ENCODE measurements at regions not wholly inside any gene's neighbourhood (a gene's known extent, or its start where the extent isn't known, plus 50 kb on each side); places are given as distances from the start of the nearest gene placed in this dataset.

GRCh38 chr5:93337138-93337537, 243.9 kb downstream of the NR2F1-AS1 start:
- H3K9ac ChIP-seq (ENCODE audit: low read length) = no peak overlapping the region
- H3K4me3 ChIP-seq (ENCODE audit: low read length) = no peak overlapping the region
- no peaks in the 10 kb centered on the region for H3K9me3 ChIP-seq (ENCODE audit: control insufficient read depth, low read length)
- no peak for DNase-seq (ENCODE audit: low read depth)
- H3K4me1 ChIP-seq (ENCODE audit: control insufficient read depth, insufficient read depth, low read length) = peaks cover 10% of the 10 kb centered on the region
- H3K27me3 ChIP-seq (replicated peaks; ENCODE audit: control insufficient read depth, insufficient read depth, low read length) = no peaks in the 10 kb centered on the region
- no peaks in the 10 kb centered on the region for H3K36me3 ChIP-seq (ENCODE audit: control insufficient read depth, insufficient read depth, low read length, severe bottlenecking)

DNA sequence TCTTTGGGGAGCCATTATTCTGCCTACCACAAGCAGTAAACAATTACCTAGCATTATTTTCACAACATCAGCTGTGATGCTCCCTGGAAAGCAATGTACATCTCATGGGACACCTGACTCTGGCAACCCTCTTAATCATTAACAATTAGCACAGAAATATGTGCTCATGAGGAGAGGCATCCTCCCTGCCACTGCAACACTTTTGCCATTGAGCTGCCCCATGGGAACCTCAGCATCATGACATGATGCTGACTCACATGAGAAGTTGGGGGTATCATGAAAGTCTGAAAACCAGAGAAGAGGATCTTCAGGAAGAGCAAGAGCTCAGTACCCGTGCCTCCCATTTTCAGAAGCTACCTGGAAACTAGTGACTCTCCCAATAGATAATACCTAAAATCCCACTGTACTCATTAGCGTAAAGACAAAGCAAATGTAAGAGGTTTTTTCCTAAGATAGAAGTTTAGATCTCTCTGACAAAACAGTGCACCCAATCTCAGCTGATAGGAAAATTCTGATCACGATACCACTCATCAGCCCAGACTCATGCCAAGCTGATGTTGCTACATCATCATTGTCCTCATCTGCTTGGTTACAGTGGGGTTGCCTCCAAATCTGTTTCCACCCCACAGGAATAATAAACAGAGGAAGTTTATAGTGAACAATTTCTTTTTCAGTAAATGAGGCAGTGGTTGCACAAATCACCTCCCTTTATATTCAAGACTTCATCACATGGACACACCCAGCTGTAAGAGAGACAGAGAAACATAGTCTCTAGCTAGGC, 244.5 kb downstream of the NR2F1-AS1 start:
- no peaks in the 10 kb centered on the region for H3K36me3 ChIP-seq (ENCODE audit: control insufficient read depth, insufficient read depth, low read length, severe bottlenecking)

GRCh38 chr5:93331863-93332262, 249.2 kb downstream of the NR2F1-AS1 start:
- H3K9me3 ChIP-seq (ENCODE audit: control insufficient read depth, low read length) = no peaks in the 10 kb centered on the region
- H3K4me1 ChIP-seq (ENCODE audit: control insufficient read depth, insufficient read depth, low read length) = peaks cover 12% of the 10 kb centered on the region
- H3K4me3 ChIP-seq (ENCODE audit: low read length) = no peak overlapping the region
- H3K9ac ChIP-seq (ENCODE audit: low read length) = no peak overlapping the region
- H3K36me3 ChIP-seq (ENCODE audit: control insufficient read depth, insufficient read depth, low read length, severe bottlenecking) = no peaks in the 10 kb centered on the region
- DNase-seq (ENCODE audit: low read depth) = no peak
- no peaks in the 10 kb centered on the region for H3K27me3 ChIP-seq (replicated peaks; ENCODE audit: control insufficient read depth, insufficient read depth, low read length)

More for the DNA sequence above, 244.5 kb downstream of the NR2F1-AS1 start:
- Histone ChIP-seq H3K4me1 (ENCODE audit: control insufficient read depth, insufficient read depth, low read length) (peaks cover 16% of the 10 kb centered on the region), H3K4me3 (ENCODE audit: low read length) (no peak overlapping the region), H3K9ac (ENCODE audit: low read length) (no peak overlapping the region), H3K27me3 (replicated peaks; ENCODE audit: control insufficient read depth, insufficient read depth, low read length) (no peaks in the 10 kb centered on the region), H3K9me3 (ENCODE audit: control insufficient read depth, low read length) (no peaks in the 10 kb centered on the region)
- no peak for DNase-seq (ENCODE audit: low read depth)

DNA sequence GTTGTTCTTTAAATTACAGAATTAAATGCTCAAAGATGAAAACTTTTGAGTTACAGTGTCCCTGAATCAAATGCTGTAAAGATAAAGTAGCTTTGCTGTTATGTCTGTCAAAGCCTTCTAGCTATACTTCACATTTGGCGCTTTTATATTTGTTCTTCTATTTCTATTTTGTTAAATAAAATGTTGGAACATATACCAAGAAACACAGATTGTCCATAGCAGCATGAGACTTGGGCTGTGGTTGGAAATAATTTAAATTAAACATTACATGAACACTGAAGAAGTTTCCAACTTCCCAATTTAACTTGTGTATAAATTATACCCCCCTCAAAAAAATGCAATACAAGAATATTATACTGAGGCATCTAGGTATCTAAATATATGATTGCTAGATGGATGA, 249.8 kb downstream of the NR2F1-AS1 start:
- no peaks in the 10 kb centered on the region for H3K36me3 ChIP-seq (ENCODE audit: control insufficient read depth, insufficient read depth, low read length, severe bottlenecking)
- H3K9ac ChIP-seq (ENCODE audit: low read length) = no peak overlapping the region
- no peaks in the 10 kb centered on the region for H3K27me3 ChIP-seq (replicated peaks; ENCODE audit: control insufficient read depth, insufficient read depth, low read length)
- peaks cover 12% of the 10 kb centered on the region for H3K4me1 ChIP-seq (ENCODE audit: control insufficient read depth, insufficient read depth, low read length)
- H3K4me3 ChIP-seq (ENCODE audit: low read length) = no peak overlapping the region
- no peaks in the 10 kb centered on the region for H3K9me3 ChIP-seq (ENCODE audit: control insufficient read depth, low read length)
- DNase-seq (ENCODE audit: low read depth) = no peak

DNA sequence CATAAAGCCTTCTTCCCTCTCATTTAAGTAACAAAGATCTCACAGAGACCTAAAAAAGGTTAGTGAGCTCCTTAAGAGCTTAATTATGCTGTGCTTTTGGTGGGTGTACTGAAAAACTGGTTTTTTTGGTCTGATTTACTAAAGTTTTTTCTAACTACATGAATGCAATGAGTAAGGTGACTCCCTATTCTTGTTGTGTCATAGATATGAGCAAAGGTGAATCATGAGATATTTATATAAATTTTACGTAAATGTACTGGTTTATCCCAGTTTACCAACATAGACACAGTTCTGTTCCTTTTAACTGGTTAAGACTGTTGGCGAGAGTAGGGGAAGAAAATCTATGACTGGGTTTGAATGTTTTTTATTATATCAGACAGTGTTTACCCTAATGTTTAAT, 250.5 kb downstream of the NR2F1-AS1 start:
- no peaks in the 10 kb centered on the region for H3K36me3 ChIP-seq (ENCODE audit: control insufficient read depth, insufficient read depth, low read length, severe bottlenecking)
- DNase-seq (ENCODE audit: low read depth) = no peak
- no peak overlapping the region for H3K9ac ChIP-seq (ENCODE audit: low read length)
- no peak overlapping the region for H3K4me3 ChIP-seq (ENCODE audit: low read length)
- no peaks in the 10 kb centered on the region for H3K27me3 ChIP-seq (replicated peaks; ENCODE audit: control insufficient read depth, insufficient read depth, low read length)
- peaks cover 12% of the 10 kb centered on the region for H3K4me1 ChIP-seq (ENCODE audit: control insufficient read depth, insufficient read depth, low read length)
- no peaks in the 10 kb centered on the region for H3K9me3 ChIP-seq (ENCODE audit: control insufficient read depth, low read length)

GRCh38 chr5:93329756-93330155, 251.3 kb downstream of the NR2F1-AS1 start:
- Histone ChIP-seq H3K4me3 (ENCODE audit: low read length) (no peak overlapping the region), H3K4me1 (ENCODE audit: control insufficient read depth, insufficient read depth, low read length) (peaks cover 12% of the 10 kb centered on the region), H3K9ac (ENCODE audit: low read length) (no peak overlapping the region), H3K9me3 (ENCODE audit: control insufficient read depth, low read length) (no peaks in the 10 kb centered on the region), H3K27me3 (replicated peaks; ENCODE audit: control insufficient read depth, insufficient read depth, low read length) (no peaks in the 10 kb centered on the region), H3K36me3 (ENCODE audit: control insufficient read depth, insufficient read depth, low read length, severe bottlenecking) (no peaks in the 10 kb centered on the region)
- no peak for DNase-seq (ENCODE audit: low read depth)

DNA sequence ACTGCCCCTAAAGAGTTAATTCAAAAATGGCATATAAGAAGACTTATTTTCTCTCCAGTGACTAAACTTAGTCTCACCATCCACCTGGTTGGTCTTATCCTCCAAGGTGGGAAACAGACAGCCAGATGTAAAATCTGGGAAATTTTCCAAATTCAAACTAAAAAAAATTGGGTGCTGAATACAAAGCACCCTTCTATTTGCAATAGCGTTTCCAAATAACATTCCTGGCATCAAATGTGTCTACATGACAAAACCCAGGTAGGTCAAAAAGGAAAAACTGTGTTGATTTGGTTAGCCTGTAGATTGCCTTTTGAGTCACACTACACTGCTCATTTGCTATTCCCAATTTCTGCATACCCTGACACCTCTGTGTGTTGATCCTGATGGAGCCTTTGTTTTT, 252.2 kb downstream of the NR2F1-AS1 start:
- Histone ChIP-seq H3K4me3 (ENCODE audit: low read length) (no peak overlapping the region), H3K27me3 (replicated peaks; ENCODE audit: control insufficient read depth, insufficient read depth, low read length) (no peaks in the 10 kb centered on the region), H3K9ac (ENCODE audit: low read length) (no peak overlapping the region), H3K36me3 (ENCODE audit: control insufficient read depth, insufficient read depth, low read length, severe bottlenecking) (no peaks in the 10 kb centered on the region), H3K4me1 (ENCODE audit: control insufficient read depth, insufficient read depth, low read length) (peaks cover 12% of the 10 kb centered on the region), H3K9me3 (ENCODE audit: control insufficient read depth, low read length) (no peaks in the 10 kb centered on the region)
- no peak for DNase-seq (ENCODE audit: low read depth)

GRCh38 chr5:93327605-93328004, 253.4 kb downstream of the NR2F1-AS1 start:
- no peak overlapping the region for H3K9ac ChIP-seq (ENCODE audit: low read length)
- no peaks in the 10 kb centered on the region for H3K9me3 ChIP-seq (ENCODE audit: control insufficient read depth, low read length)
- no peak for DNase-seq (ENCODE audit: low read depth)
- H3K36me3 ChIP-seq (ENCODE audit: control insufficient read depth, insufficient read depth, low read length, severe bottlenecking) = no peaks in the 10 kb centered on the region
- peaks cover 12% of the 10 kb centered on the region for H3K4me1 ChIP-seq (ENCODE audit: control insufficient read depth, insufficient read depth, low read length)
- no peak overlapping the region for H3K4me3 ChIP-seq (ENCODE audit: low read length)
- H3K27me3 ChIP-seq (replicated peaks; ENCODE audit: control insufficient read depth, insufficient read depth, low read length) = no peaks in the 10 kb centered on the region

GRCh38 chr5:93325946-93326345, 255.1 kb downstream of the NR2F1-AS1 start:
- peaks cover 5% of the 10 kb centered on the region for H3K4me1 ChIP-seq (ENCODE audit: control insufficient read depth, insufficient read depth, low read length)
- no peak for DNase-seq (ENCODE audit: low read depth)
- H3K9me3 ChIP-seq (ENCODE audit: control insufficient read depth, low read length) = no peaks in the 10 kb centered on the region
- no peak overlapping the region for H3K9ac ChIP-seq (ENCODE audit: low read length)
- H3K36me3 ChIP-seq (ENCODE audit: control insufficient read depth, insufficient read depth, low read length, severe bottlenecking) = no peaks in the 10 kb centered on the region
- H3K27me3 ChIP-seq (replicated peaks; ENCODE audit: control insufficient read depth, insufficient read depth, low read length) = no peaks in the 10 kb centered on the region
- H3K4me3 ChIP-seq (ENCODE audit: low read length) = no peak overlapping the region

GRCh38 chr5:93322974-93323860, 257.8 kb downstream of the NR2F1-AS1 start:
- no peak for DNase-seq (ENCODE audit: low read depth)
- no peaks in the 10 kb centered on the region for H3K36me3 ChIP-seq (ENCODE audit: control insufficient read depth, insufficient read depth, low read length, severe bottlenecking)
- no peak overlapping the region for H3K4me3 ChIP-seq (ENCODE audit: low read length)
- H3K27me3 ChIP-seq (replicated peaks; ENCODE audit: control insufficient read depth, insufficient read depth, low read length) = no peaks in the 10 kb centered on the region
- no peak overlapping the region for H3K9ac ChIP-seq (ENCODE audit: low read length)
- H3K4me1 ChIP-seq (ENCODE audit: control insufficient read depth, insufficient read depth, low read length) = no peaks in the 10 kb centered on the region
- H3K9me3 ChIP-seq (ENCODE audit: control insufficient read depth, low read length) = no peaks in the 10 kb centered on the region

GRCh38 chr5:93320920-93321445, 260.0 kb downstream of the NR2F1-AS1 start:
- DNase-seq (ENCODE audit: low read depth) = no peak
- H3K9ac ChIP-seq (ENCODE audit: low read length) = no peak overlapping the region
- no peak overlapping the region for H3K4me3 ChIP-seq (ENCODE audit: low read length)
- no peaks in the 10 kb centered on the region for H3K36me3 ChIP-seq (ENCODE audit: control insufficient read depth, insufficient read depth, low read length, severe bottlenecking)
- H3K27me3 ChIP-seq (replicated peaks; ENCODE audit: control insufficient read depth, insufficient read depth, low read length) = no peaks in the 10 kb centered on the region
- no peaks in the 10 kb centered on the region for H3K9me3 ChIP-seq (ENCODE audit: control insufficient read depth, low read length)
- no peaks in the 10 kb centered on the region for H3K4me1 ChIP-seq (ENCODE audit: control insufficient read depth, insufficient read depth, low read length)

Measured in adipocyte (in vitro differentiated cells).